HG03064 (cell line): ENCODE measurements at regions not wholly inside any gene's neighbourhood (a gene's known extent, or its start where the extent isn't known, plus 50 kb on each side); places are given as distances from the start of the nearest gene placed in this dataset.
A peak's percentile ranks its signal among the peaks of the same experiment; 100 is the strongest.

ENCODE experiments used
- ATAC-seq: cut with Tn5 transposase; IDR thresholded peaks from one replicate; pipeline ENCODE4 v1.9.1; 2021; ENCODE audit warnings: low read depth; ENCODE audit not compliant: unreplicated experiment

DNA sequence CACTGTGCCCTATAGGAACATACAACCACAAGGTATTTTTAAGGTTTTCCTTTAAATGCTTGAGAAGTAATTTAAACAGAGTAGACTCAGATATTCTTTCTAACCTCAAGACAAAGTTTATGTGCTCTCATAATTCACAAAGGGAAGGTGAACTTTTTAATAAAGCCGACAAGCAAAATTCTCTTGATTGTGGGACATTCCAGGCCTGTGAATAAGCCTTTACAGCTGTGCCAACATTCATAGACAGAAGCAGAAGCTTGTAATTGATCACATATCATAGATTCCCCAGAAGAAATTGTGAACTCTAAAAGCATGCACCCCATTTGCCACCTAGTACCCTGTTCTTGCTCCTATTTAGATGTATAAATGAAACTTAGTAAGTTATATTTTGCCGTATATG is 1107.8 kb upstream of the SEMA6A start:
- no peak for ATAC-seq

DNA sequence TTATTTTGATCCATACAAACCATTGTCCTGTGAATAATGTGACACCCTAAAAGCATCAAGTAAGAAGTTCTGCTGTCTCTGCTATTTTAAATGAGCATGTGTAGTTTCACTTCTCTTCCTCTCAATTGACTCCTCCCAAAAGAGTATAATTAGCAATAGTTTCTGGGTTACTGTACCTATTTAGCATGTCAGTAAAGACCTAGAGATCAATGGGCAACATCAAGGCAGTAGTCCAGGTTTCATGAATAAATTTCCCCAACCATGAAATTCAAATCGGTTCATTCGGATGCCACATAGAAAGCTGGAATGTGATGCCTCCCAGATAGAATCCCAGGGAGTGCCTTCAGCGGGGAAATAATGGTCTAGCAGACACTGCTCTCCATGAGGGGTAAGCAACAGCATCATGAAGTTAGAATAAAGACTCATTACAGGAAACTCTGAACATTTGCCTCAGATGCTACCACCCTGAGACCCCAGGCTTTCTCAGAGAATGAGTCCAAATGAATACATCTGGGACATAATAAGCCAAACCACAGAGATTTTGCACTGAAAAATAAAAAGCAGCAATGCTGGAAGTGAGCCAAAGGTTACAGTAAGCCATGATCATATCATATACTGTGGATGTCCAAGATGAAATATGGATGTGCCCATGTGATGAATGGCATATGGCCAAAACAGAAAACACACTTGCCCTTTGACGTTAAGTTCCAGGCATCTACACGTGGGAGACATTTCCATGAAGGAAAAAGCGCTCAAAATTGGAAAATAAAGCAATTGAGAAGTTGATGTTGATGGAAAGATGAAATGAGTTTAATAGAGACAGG is 1107.0 kb upstream of the SEMA6A start:
- peak; percentile 71 for ATAC-seq

DNA sequence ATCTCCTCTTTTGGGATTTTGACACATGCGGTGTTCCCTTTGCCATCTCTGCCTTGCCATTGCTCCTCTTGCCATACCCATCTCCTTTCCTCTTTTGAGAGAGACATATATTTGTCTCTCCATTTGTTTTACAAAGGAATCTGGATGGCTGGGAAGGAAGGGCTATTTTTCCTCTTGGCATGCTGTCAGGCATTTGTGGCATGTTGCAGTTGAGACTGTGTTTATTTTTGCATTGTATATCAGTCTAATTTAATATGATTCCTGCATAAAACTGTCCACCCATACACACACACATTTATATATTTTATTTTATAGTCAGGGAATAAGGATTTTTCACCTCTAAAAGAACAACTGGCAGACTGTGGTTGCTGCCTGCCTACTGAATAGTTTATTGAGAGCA is 1105.8 kb upstream of the SEMA6A start:
- ATAC-seq: no peak

DNA sequence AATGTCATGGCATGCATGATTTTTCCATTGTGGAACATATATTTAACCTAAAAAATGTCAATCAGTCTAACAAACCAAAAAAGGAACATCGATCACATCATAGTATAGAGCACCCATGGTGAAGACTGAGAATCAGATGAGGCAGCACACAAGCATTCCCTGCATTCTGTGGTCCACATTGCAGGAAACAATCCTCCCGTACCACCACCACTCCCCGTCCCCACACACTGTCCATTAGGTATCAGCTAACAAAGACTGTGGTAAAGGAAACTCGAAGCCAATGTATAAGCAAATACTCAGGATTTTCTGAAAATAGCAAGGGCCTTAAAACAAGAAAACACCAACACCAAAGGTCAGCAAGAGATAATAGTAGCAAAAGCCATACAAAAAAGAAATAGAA is 1104.4 kb upstream of the SEMA6A start:
- ATAC-seq: no peak

DNA sequence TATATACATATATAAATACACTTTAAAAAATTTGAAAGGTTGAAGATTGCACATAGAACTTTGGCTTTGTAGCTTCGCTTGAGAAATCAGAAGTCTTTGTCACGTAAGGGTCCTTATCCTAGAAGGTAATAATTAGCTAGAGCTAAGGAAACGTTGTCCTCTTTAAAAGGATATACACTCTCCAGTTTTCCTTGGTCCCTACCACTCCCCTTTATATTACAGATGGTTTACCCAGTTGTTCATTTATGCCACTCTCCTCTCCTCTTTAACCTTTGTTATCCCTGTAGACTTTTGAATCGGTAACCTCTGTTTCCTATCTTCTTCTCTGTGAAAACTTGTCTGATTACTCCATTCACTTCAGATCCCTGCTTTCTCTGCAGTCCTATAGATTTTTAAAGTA is 1101.0 kb upstream of the SEMA6A start:
- no peak for ATAC-seq

DNA sequence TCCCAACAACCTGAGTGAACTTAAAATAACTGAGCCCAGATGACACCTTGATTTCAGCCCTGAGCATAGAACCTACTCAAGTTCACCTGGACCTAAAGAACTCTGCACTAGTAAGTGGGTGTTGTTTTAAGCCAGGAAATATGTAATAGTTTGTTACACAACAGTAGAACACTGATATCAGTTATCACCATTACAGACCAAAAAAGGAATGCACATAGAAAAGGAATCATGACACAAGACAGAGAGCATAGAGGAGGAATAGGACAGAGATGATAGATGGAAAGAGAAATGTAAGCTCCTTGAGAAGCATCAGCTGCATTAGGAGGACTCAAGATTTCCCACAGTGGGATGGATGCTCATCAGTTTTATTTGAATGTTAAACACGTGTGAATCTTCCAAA is 1096.9 kb upstream of the SEMA6A start:
- no peak for ATAC-seq

DNA sequence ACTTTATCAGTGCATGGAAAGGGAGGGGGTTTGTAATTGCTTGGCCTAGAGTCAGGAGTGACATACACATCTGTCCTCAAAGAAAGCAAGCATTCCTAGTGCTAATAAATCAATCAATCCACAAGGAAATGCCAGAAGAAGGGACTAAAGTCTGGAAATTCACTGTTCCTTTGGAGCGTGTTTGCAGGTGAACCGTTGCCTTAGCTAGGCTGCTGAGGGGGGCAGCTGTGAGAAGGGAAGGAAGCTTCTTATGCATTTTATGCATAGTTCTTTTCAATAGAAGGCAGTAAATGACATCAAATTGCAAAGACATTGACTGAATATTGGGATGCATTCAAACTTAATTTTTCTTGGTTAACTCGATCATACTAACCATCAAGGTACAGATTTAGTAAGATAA is 1092.5 kb upstream of the SEMA6A start:
- ATAC-seq: no peak

DNA sequence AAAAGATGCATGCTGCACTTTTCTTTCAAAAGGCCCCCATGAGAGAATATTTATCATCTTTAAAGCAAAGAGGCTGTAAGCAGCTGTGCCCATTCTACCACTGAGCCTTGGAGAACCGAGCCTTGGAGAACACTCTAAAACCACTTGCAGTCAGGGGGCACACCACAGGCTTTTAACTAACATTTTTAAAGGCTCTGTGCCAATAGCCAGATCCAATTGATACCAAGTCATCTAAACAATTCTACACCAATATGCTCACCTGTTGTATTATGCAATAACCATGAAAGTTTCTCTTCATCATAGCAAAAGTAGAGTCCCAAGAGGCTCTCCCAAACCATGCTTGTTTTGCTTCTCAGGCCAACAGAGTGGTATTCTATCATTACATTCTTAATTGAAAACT is 1090.5 kb upstream of the SEMA6A start:
- ATAC-seq: no peak

DNA sequence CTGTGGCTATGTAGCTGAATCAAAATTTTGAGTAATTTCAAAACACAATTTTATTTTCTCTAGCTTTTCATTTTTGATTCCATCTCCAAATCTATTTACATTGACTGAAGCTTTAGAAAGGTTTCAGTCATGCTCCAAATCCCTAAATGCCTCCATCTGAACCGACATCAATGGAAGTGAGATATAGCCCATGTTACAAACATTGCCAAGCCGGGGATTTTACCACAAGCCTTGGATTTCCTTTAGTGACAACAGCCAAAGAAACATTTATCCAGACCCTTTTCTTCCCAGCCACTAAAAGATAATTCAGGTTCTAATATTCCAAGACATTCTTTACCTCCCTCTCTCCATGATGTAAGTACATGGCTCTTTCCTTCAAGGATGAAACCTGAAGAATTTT is 1087.7 kb upstream of the SEMA6A start:
- ATAC-seq: no peak

DNA sequence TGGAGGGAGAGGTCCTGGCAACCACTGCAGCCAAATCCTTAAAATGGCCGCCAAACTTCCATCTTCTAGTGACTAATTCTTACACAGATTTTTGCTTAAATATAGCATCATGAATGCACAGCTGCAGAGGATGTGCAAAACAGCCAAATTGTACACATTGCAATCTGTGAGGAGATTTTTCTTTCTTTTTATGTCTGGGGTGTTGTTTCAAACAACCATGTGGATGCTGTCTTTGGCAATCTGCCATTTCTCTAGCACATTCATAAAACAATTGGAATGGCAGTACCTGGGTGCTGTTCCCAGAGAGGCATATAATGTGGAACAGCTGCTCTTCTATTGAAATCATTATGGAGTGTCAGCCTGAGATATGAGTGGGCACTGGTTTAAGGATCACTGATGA is 1082.9 kb upstream of the SEMA6A start:
- no peak for ATAC-seq

DNA sequence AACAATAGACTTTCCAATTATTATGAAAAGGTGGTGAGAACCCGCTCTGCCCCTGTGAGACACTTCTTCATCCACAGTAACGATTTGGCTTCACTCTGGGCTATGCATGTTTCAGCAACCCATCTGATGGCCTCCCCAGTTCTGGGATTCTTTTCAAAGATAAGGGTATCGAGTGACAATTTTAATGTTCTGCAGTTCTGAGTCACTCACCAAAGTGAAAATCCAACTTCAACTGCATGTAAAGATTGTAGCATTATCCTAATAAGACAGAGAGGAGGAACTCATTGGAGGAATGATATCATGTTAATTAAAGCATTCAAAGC is 1078.3 kb upstream of the SEMA6A start:
- no peak for ATAC-seq

DNA sequence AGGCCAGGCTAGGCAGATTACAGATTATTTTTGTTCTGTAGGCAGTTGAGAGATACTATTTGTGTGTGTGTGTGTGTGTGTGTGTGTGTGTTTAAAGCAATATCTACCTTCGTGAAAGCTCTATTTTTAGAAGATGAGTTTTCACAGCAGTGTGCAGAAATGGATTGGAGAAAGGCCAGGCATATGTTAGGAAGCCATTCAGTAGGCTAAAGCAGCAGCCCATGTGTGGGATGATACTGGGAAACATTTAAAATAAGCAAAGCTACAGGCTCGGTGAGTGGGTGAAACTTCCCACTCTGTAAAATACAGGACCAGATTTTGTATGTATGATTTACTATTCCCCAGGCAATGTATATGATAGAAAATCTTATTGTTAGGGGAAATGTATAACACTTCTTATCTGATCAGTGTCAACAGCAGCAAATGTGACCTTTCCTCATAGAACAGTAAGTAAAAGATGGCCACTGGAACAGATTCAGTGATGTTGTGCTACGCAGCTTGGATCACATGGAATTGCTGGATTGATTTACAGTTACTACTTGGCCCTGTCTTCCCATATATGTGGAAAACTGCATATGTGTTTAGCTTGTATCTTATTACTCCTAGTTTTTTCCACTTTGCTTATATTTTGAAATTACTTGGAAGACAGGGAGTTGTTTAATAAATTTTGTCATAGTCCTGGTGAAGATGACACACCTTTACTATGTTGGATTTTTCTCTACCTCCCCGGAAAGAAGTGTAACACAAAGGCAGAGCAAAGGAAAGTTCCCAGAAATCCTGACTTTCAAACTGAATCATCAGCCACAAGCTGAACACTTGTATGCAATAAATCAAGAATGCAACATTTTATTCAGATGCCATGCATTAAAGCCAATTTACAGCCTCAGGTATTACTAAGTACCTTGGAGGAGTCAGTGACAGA is 1077.7 kb upstream of the SEMA6A start:
- no peak for ATAC-seq

DNA sequence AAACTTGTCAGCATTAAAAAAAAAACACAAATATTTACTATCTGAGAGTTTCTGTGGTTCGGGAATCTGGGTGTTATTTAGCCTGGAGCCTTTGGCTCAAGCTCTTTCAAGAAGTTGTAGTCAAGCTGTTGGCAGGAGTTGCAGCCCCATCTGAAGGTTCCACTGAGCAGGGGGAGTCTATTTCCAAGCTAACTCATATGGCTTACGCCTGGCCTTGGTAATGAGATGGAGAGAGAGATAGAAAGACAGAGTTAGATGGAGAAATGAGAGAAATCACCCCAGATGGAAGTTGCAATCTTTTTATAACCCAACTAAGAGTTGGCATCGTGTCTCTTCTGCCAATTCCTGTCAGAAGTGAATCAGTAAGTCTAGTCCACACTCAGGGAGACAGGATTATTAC is 1075.2 kb upstream of the SEMA6A start:
- ATAC-seq: no peak

DNA sequence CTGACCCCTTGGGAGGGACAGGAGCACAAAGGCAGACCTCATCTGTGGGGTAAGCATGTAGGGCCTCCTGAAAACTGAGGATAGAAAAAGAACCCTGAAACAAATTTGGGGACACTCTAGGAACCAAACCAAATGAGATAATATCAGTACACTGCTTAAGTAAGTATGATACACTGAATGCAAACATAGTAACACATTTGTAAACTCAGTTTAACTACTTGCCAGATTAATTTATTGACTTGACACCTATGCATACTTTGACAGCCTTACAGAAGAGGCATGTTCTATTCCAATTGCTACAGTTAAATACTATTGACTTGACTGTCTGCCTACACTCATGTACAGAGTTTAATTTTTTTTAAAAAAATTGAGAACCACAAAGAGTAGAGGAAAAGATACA is 1070.8 kb upstream of the SEMA6A start:
- ATAC-seq: no peak

DNA sequence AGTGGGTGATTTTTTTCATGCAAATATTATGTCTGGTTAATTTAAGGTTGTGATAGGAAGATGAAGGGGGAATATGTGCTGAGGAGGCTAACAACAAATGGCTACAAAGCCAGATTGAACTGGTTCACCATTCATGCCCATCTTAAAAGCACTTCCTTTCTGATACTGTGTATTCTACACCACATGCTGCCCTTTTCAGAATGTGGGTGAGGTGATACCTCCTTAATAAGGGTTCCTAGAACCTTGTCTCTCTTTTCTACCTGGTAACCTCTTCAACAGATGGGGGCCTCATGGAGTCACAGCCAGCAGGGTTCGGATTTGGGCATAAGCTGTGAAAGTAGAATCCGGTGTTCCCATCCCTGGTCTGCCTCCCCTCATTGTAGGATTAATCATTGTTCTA is 1064.0 kb upstream of the SEMA6A start:
- no peak for ATAC-seq

DNA sequence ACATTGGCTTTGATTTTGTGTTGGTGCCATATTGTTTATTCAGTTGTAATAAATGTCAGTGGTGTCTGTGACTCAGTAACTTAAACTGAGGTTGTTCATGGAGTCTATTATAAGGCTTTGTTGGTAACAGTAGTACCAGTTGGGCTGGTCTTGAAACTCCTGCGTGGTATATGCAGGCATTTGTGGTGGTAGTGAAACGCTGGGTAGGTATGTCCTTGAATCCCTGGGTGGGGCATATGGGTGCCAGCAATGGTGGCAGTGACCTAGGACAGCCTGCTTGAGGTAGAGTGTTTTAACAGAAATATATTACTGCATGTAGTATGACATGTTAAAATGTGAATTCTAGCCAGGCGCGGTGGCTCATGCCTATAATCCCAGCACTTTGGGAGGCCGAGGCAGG is 1058.5 kb upstream of the SEMA6A start:
- ATAC-seq: no peak

DNA sequence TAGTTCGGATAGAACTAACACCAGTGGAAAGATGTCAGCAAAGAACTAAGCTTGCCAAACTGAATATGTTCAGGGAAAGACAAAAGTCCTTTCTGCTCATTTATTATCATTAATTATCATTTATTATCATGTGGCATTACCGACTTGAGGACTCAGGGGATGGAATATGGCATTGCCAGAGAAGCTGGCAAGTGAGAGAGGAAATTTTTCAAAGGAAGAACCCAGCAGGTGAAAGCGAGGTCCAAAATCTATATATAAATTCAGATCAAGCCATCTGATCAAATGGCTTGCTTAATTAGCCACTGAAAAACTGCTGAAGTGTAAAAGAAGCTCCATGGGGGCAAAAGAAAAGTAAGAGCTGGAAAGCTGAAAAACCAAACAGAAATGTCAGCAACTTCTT is 1049.6 kb upstream of the SEMA6A start:
- ATAC-seq: no peak

DNA sequence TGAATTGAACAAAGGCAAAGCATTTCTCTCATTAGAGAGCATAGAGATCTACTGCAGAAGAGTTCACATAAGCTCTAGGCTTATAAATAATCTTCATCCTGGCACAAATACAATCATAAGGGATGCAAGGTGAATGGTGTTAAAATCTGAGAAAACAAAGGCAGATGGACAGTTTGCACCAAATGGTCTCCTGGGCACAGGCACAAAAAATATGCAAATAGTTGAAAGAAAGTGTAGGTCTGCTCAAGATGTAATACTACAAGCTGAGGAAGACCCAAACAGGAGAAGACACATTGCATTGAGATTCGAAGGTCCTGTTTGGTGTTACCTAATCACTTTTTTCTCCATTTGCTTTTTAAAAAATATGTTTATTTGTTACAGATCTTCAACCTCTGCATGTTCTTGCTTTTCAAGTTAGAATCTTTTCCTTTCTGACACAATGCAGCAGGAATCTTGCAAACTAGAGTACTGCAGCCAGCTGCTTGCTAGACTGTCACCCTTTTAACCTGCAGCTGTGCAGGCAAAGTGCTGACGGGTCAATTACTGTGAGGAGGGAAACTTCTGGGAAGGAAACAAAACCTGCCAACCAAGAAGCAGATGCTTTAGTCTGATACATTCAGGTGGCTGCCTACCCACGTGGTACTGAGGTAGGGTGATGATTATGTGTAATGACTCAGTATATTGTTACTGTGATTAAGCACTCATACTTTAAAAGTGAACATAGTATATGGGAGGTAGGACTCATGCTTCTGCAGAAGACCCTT is 1048.6 kb upstream of the SEMA6A start:
- no peak for ATAC-seq

DNA sequence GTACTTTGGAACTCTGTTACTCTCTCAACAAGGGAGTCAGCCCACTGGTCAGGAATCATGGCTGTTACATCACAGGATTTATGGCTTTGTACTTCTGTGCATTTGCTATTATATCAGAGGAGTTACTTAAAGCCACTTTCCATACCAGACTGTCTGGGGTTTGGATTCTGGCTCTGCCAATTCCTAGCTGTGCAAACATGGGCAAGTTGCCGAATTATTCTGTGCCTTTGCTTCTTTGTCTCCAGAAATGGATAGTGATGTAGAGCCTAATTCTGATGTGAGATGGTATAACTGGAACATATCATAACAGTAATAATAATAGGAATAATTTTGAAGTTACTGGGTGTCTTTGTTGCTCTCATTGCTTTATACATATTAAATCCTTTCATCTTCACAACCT is 1047.3 kb upstream of the SEMA6A start:
- no peak for ATAC-seq

DNA sequence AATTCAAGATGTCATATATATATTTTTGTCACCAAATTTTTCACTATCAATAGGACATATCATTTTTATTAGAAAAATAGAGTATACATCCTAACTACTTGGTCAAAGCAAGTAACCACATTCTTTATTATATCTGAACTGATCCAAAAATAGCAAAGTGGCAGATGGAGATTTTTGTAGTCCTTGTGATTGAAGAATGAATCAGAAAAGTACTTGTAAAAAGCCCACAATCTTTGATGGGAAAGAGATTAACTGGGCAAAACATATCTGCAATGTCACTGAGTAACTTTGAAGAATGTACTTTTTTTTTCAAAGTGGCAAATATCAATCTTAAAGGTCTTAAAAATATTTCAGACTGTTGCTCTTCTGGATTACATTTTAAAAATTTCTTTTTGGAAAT is 1040.6 kb upstream of the SEMA6A start:
- no peak for ATAC-seq

DNA sequence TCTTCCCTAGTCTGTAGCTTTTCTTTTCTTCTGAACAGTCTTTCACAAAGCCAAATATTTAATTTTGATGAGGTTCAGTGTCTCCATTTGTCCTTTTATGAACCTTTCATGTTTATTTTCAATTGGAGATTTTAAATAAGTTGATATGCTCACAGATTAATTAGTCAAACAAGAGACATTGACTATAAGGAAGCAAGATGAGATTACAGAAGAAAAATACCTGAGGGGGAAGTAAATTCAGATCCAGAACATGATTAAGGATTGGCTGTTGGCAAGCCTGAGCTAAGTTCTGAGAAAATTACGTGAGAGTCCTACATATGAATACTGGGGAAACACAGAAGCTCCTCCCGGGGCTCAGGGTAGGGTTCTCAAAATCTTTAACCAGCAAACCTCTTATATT is 1039.8 kb upstream of the SEMA6A start:
- ATAC-seq: no peak
